ENCODE measurements at regions not wholly inside any gene's neighbourhood (a gene's known extent, or its start where the extent isn't known, plus 50 kb on each side); places are given as distances from the start of the nearest gene placed in this dataset.
"Not testable (repeated sequence)": the region's sequence is repeated elsewhere in the genome, so short reads cannot be mapped to it uniquely, and the experiment has no call there.

- DNase-seq: no peak
Observed at GRCh38 chr2:7693246-7694075, 776.2 kb downstream of the RNF144A start.

GRCh38 chr2:7694076-7694985 is 777.1 kb downstream of the RNF144A start:
- no peak for DNase-seq

- not testable (repeated sequence) for DNase-seq
Observed at GRCh38 chr2:7696556-7696955, 779.3 kb downstream of the RNF144A start.

GRCh38 chr2:7697052-7697451 is 779.8 kb downstream of the RNF144A start:
- no peak for DNase-seq

- no peak for DNase-seq
Observed at GRCh38 chr2:7701791-7702190, 784.6 kb downstream of the RNF144A start.

GRCh38 chr2:7703048-7703447 is 785.8 kb downstream of the RNF144A start:
- no peak for DNase-seq

GRCh38 chr2:7703543-7704144 is 786.4 kb downstream of the RNF144A start:
- no peak for DNase-seq

GRCh38 chr2:7704296-7704865 is 787.2 kb downstream of the RNF144A start:
- no peak for DNase-seq

GRCh38 chr2:7706791-7707190 is 789.6 kb downstream of the RNF144A start:
- no peak for DNase-seq

GRCh38 chr2:7707723-7708122 is 790.5 kb downstream of the RNF144A start:
- DNase-seq: no peak

- no peak for DNase-seq
Observed at GRCh38 chr2:7709907-7710306, 792.7 kb downstream of the RNF144A start.

GRCh38 chr2:7711167-7711566 is 794.0 kb downstream of the RNF144A start:
- DNase-seq: no peak

- DNase-seq: no peak
Observed at GRCh38 chr2:7719876-7720275, 802.7 kb downstream of the RNF144A start.

GRCh38 chr2:7721413-7721995 is 804.3 kb downstream of the RNF144A start:
- no peak for DNase-seq

- no peak for DNase-seq
Observed at GRCh38 chr2:7722212-7722910, 805.1 kb downstream of the RNF144A start.

- DNase-seq: no peak
Observed at GRCh38 chr2:7724336-7724735, 807.1 kb downstream of the RNF144A start.

GRCh38 chr2:7725171-7725849 is 808.1 kb downstream of the RNF144A start:
- DNase-seq: no peak

GRCh38 chr2:7725850-7726242 is 808.6 kb downstream of the RNF144A start:
- no peak for DNase-seq

GRCh38 chr2:7726989-7727388 is 809.8 kb downstream of the RNF144A start:
- DNase-seq: no peak

GRCh38 chr2:7728388-7728787 is 811.2 kb downstream of the RNF144A start:
- DNase-seq: no peak

- no peak for DNase-seq
Observed at GRCh38 chr2:7730449-7730848, 813.2 kb downstream of the RNF144A start.
